ENCODE measurements at regions not wholly inside any gene's neighbourhood (a gene's known extent, or its start where the extent isn't known, plus 50 kb on each side); places are given as distances from the start of the nearest gene placed in this dataset.
A peak's percentile ranks its signal among the peaks of the same experiment; 100 is the strongest.

DNA sequence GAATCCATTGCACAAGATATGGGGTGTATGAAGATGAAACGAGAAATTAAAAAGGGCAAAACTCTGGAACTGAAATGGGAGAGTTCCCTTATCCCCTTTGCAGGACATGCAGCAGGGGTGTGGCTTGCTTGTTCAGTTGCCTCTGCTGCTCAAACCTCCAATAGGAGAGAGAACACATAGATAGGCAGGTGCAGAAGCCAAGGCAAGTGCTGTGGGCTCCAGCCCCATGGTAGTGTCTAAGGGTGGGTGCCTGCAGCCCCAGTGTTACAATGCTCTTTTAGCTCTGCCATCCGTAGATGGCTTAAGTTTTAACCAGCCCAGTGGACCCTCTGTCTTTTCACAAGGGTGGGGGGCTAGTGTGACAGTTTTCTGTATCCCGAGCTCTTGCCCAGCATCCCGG lies 69.7 kb downstream of the CMAS start:
- Histone ChIP-seq H3K27me3 (no peaks in the 10 kb centered on the region), H3K36me3 (no peaks in the 10 kb centered on the region), H3K27ac (no peak overlapping the region), H3K4me1 (no peaks in the 10 kb centered on the region), H3K4me3 (no peak overlapping the region), H3K9me3 (no peaks in the 10 kb centered on the region)
- no peak for ATAC-seq
- TF ChIP-seq, protein P1, sequence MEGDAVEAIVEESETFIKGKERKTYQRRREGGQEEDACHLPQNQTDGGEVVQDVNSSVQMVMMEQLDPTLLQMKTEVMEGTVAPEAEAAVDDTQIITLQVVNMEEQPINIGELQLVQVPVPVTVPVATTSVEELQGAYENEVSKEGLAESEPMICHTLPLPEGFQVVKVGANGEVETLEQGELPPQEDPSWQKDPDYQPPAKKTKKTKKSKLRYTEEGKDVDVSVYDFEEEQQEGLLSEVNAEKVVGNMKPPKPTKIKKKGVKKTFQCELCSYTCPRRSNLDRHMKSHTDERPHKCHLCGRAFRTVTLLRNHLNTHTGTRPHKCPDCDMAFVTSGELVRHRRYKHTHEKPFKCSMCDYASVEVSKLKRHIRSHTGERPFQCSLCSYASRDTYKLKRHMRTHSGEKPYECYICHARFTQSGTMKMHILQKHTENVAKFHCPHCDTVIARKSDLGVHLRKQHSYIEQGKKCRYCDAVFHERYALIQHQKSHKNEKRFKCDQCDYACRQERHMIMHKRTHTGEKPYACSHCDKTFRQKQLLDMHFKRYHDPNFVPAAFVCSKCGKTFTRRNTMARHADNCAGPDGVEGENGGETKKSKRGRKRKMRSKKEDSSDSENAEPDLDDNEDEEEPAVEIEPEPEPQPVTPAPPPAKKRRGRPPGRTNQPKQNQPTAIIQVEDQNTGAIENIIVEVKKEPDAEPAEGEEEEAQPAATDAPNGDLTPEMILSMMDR (IDR thresholded peaks at IDR 0.05): no peak
- intact Hi-C loops (cut with DNase I): no loop called here
- DNase-seq: no peak

DNA sequence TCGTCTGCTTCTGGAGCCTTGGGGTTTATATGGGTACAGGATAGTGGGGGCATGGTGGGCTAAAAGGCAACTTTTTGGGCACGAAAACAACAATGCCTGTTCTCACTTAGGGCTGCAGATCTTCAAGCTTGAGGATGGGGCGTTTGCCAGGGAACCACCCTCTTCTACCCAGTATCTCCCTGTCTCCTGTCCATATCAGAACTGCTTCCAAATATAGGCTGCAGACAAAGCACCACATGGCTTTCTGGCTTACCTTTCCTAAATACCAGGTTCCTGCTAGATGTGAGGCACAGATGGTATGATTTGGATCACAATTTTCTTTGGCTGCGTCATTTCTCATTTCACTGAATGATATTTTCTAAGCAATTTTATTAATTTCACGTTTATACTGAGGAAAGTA lies 70.4 kb downstream of the CMAS start:
- no peaks in the 10 kb centered on the region for H3K27me3 ChIP-seq
- H3K9me3 ChIP-seq: no peaks in the 10 kb centered on the region
- H3K4me3 ChIP-seq: no peak overlapping the region
- intact Hi-C loops (cut with DNase I): no loop called here
- DNase-seq (no peak), ATAC-seq (no peak)
- TF ChIP-seq, protein P1 (IDR thresholded peaks at IDR 0.05): no peak
- H3K36me3 ChIP-seq: no peaks in the 10 kb centered on the region
- no peak overlapping the region for H3K27ac ChIP-seq
- no peaks in the 10 kb centered on the region for H3K4me1 ChIP-seq

DNA sequence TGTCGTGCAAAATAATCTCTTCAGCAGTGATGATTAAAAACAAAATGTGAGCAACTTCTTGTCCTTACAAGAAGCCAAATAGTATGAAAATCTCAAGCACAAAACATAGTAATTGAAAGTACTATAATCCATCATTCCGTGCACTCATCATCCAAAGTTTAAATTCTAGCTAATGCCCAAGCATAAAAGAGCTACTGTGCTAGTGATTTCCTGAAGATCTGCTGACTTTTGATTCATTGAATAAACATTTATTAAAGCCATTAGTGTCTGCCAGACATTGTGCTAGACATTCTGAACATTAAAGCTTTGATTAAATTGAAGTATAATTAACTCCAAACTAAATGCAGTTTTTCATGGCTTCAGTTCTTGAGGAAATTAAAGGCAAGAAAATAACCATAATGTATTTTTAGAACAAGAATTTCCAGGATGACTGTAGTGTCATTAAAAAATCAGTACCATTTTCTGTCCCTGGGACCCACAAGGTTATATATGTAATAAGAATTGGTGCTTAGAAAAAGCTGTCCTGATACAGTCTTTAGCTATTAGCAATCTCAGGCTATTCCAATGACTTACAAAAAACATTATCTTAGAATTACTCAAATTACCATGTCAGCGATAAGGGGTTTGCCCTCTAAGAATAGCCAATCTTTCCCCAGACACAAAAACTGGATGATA lies 71.7 kb downstream of the CMAS start:
- Histone ChIP-seq H3K4me3 (no peak overlapping the region), H3K27ac (no peak overlapping the region), H3K4me1 (no peaks in the 10 kb centered on the region), H3K9me3 (no peaks in the 10 kb centered on the region), H3K36me3 (no peaks in the 10 kb centered on the region), H3K27me3 (no peaks in the 10 kb centered on the region)
- intact Hi-C loops (cut with DNase I): no loop called here
- DNase-seq (no peak), ATAC-seq (no peak)
- TF ChIP-seq, protein P1 (IDR thresholded peaks at IDR 0.05): no peak

- no peaks in the 10 kb centered on the region for H3K27me3 ChIP-seq
- no peak for ATAC-seq
- TF ChIP-seq, protein P1 (IDR thresholded peaks at IDR 0.05): no peak
- H3K36me3 ChIP-seq: no peaks in the 10 kb centered on the region
- no peak overlapping the region for H3K27ac ChIP-seq
- no peak for DNase-seq
- H3K4me3 ChIP-seq: no peak overlapping the region
- H3K4me1 ChIP-seq: no peaks in the 10 kb centered on the region
- no peaks in the 10 kb centered on the region for H3K9me3 ChIP-seq
- intact Hi-C loops (cut with DNase I): no loop called here
Measured at GRCh38 chr12:22118238-22118790, 72.3 kb downstream of the CMAS start.

- Histone ChIP-seq H3K36me3 (no peaks in the 10 kb centered on the region), H3K27ac (no peak overlapping the region), H3K27me3 (no peaks in the 10 kb centered on the region), H3K9me3 (no peaks in the 10 kb centered on the region), H3K4me1 (no peaks in the 10 kb centered on the region), H3K4me3 (no peak overlapping the region)
- ATAC-seq (peak; percentile 57), DNase-seq (no peak)
- TF ChIP-seq, protein P1 (IDR thresholded peaks at IDR 0.05): peak; percentile 31
- intact Hi-C loops (cut with DNase I): no loop called here
Measured at GRCh38 chr12:22121224-22121623, 75.2 kb downstream of the CMAS start.
